ENCODE measurements at regions not wholly inside any gene's neighbourhood (a gene's known extent, or its start where the extent isn't known, plus 50 kb on each side); places are given as distances from the start of the nearest gene placed in this dataset.
A peak's percentile ranks its signal among the peaks of the same experiment; 100 is the strongest.

DNA sequence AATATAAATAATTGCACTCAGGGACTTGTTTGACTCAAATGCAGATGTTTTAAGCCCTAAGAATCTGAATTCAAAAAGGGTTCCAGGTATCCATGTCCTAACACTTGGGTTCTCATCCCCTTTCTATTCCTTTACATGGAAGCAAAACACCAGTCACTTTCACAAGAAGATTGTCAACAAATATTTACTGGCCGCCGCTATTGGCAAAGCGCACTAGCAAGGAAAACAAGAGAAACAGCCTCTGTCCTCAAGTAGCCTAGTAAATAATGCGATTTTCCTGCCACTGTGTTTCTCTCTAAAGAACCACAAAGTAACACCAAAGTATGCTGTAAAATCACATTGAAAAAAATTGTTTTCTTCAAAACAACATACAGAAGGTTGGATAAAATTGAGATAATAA, 66.7 kb upstream of the EZH2 start:
- DNase-seq (ENCODE audit: low read depth) = no peak

DNA sequence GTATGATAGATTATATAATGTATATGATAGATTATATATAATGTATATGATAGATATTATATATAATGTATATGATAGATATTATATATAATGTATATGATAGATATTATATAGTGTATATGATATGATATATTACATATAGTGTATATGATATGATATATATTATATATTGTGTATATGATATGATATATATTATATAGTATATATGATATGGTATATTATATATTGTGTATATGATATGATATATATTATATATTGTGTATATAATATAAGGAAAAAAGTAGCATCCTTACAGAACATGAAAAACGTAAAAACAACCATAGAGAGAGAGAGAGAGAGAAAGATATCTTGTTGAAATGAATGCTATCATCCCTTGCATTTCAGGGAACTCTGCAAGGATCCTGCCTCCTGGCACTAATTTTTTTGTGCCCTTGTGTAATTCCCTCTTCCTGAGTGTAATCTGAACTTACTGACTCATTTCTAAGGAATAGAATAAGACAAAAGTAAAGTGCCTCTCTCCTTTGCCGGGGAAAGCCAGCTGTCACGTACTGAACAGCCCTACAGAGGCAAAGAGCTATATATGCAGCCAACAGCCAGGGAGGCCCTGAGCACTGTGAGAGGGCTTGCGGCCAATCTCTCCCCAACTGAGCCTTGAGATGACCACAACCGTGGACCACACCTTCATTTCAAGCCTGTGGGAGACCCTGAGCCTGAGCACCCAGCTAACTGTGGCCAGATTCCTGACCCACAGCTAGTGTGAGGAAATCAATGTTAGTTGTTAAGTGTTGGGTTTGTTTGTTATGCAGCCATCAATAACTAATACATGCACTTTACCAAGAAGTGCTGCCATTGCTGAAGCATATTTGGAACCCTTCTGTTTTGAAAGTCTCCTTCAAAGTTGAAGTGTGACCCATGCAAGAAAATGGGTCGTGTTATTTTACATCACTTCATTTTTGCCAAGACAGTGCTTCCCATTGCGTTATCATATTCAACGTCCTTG, 61.1 kb upstream of the EZH2 start:
- DNase-seq (ENCODE audit: low read depth) = peak; percentile 93

DNA sequence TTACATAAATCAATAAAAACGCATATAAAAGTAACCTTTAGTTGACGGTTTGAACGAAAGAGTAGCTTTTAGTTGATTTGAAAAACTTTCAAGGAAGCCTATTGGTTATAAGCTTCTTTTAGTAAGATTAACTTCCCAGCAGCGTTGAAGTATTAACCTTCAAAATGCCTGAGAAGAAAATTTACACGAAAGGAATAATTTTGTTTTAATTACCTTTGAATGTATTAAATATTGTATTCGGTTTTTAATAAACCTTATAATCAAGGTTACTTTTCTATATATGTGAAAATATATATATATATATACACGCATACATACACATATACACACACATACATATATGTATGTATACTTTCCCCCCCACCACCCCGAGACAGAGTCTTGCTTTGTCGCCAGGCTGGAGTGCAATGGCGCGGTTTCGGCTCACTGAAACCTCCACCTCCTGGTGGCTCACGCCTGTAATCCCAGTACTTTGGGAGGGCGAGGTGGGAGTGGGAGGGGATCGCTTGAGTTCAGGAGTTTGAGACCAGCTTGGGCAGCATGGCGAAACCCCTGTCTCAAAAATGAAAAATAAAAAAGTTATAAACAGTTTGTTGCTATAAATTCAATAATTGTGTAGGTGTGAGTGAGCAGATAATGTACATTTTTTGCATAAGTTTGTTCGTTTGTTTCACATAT, 57.6 kb upstream of the EZH2 start:
- peak; percentile 79 for DNase-seq (ENCODE audit: low read depth)

DNA sequence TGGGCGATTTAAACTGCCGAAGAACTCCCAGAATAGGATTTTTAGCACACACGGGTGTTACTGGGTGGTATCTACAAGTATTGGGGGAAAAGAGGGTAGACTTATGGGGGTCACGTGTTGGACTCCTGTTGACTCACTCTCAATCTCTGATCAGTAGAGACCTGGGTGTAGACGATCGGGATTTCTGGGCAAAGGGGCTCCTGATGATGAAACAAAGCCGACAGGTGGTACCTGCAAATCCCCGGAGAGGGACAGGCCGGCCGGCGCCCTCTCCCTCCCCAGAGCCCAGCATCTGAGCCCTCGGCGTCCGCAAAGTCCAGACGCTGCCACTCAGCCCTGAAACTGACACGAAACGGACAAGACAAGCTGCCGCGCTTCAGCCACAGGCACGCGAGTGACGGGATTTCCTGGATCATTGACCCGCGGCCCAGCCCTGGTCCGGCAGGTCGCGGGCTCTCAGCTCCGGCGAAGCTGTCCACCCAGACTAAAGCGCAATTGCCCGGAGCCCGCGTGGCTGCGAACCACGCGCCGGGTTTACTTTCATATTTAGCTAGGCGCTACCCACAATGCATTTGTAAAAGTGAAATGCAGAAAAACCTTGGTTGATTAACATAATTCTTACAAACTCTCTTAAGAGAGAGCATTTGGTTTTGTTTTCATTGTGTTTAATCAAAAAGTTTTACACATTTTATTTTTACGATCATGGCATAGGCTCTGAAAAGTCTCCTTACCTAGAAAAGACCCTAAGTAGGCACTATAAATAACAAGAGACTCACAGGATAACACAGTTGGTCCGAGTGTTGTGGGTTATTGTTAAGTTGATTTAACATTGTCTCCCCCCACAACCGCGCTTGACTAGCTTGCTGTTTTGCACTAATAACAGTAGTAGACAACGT, 56.9 kb upstream of the EZH2 start:
- peak; percentile 91 for DNase-seq (ENCODE audit: low read depth)

DNA sequence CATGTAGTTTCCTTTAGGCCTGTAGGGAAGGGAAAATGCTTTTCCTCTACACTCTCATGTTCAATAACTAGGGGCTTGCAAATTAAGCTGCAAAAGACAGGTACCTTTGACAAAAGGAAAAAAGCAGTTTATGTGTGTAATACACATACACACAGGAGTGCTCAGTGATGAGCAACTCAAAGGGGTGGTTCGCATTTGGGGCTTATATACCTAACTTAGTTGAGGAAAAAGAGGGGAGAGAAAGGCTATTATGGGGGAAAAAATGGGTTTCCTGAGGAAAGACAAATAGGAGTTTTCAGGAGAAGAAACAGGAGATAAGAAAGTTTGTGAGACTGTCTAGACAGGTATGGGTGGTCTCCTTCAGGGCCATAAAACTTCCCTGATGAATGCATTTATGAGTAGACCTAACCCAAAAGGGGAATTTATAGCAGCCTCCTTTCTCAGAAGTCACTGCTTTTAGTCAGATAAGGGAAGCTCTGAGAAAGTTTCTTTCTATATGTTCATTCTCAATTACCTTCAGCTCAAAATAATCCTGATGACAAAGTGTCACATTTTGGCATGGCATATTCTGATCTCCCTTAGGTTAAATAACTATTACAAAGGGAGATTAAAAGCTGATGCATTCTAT, 55.2 kb upstream of the EZH2 start:
- no peak for DNase-seq (ENCODE audit: low read depth)

DNA sequence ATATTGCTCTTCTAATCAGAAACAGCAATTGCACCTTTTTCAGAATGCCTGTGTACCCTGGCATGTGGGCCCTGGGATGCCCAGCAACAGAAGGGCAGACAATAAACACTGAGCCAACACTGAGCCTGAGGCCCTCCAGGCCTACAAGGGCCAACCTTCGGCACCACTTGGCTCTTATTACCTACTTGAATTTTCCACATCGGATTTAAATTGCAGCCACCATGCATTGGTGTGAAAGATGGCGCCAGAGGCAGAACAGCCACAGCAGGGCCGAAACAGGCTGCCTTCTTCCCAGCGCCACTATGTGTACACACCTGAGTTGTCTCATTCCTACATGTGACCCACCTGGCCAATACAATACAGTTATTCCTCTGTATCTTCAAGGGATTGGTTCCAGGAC, 51.4 kb upstream of the EZH2 start:
- DNase-seq (ENCODE audit: low read depth) = no peak

Measured in LHCN-M2 (cell line).